Stomach (tissue), 4 donors: ENCODE measurements at regions not wholly inside any gene's neighbourhood (a gene's known extent, or its start where the extent isn't known, plus 50 kb on each side); places are given as distances from the start of the nearest gene placed in this dataset.

Experiments used
- EP300 ChIP-seq: sonication (generic); formaldehyde crosslinking; IDR thresholded peaks from one replicate; pipeline ENCODE4 v1.6.1; 2017; ENCODE audit warnings: antibody characterized with exemption
- POLR2A ChIP-seq, 4 donors: fragments of 450-650 bp; IDR thresholded peaks; one replicate each; pipeline ENCODE4 v1.6.1; 2016; ENCODE audit warnings: antibody characterized with exemption in 4 of 4, control low read depth in 2 of 4, mild to moderate bottlenecking in 1 of 4, moderate library complexity in 1 of 4
- POLR2AphosphoS5 ChIP-seq, 3 donors: sonication (generic); formaldehyde crosslinking; IDR thresholded peaks; one replicate each; pipeline ENCODE4 v1.6.1; 2016; ENCODE audit warnings: antibody characterized with exemption in 3 of 3
- TF ChIP-seq, protein P1 (sequence below), 7 experiments: fragments of 450-650 bp in 4 of 7; fragments of 200-600 bp in 3 of 7; sonication (generic) in 3 of 7; IDR thresholded peaks; one replicate each; pipeline ENCODE4 v1.5.1; 2016 to 2019; ENCODE audit warnings: antibody characterized with exemption in 7 of 7, control low read depth in 2 of 7, mild to moderate bottlenecking in 1 of 7

DNA sequence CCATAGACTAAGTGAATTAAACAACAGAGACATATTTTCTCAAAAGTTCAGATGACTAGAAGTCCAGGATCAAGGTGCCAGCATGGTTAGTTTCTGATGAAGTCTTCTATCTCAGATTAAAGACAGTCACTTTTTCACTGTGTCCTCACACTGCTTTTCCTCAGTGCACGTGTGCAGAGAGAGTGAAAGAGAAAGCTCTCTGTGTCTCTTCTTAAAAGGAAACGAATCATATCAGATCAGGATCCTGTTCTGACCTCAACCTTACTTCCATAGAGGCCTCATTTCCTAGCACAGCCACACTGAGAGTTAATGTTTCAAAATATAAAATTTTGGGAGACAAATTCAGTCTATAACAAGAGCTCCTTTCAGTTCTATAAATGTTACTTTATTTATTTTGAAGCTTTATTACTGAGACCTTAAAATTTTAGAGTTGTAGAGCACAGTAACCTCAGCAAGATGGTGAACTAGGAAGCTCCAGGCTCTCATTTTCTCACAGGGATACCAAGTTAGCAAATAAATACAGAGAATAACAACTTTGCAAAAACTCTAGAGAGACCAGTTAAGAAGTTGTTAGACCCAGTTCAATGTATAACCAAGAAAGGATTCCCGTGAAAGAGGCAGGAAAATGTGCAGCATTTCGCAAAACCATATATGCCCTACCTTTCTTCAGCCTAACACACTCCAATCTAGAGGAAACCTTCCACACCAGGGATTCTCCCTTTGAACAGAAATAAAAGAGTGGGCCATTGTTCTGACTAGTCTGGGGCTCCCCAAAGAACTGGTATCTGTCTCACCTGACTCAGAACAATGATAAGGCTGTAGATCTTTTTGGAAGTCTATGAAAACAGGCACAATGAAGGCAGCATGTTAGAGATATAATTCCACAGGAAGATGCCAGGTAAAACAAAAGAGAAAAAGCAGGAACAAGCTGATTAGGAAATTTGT is 372.2 kb downstream of the MRPL39 start:
- TF ChIP-seq, protein P1, sequence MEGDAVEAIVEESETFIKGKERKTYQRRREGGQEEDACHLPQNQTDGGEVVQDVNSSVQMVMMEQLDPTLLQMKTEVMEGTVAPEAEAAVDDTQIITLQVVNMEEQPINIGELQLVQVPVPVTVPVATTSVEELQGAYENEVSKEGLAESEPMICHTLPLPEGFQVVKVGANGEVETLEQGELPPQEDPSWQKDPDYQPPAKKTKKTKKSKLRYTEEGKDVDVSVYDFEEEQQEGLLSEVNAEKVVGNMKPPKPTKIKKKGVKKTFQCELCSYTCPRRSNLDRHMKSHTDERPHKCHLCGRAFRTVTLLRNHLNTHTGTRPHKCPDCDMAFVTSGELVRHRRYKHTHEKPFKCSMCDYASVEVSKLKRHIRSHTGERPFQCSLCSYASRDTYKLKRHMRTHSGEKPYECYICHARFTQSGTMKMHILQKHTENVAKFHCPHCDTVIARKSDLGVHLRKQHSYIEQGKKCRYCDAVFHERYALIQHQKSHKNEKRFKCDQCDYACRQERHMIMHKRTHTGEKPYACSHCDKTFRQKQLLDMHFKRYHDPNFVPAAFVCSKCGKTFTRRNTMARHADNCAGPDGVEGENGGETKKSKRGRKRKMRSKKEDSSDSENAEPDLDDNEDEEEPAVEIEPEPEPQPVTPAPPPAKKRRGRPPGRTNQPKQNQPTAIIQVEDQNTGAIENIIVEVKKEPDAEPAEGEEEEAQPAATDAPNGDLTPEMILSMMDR (IDR thresholded peaks at IDR 0.05) = no peak
- TF ChIP-seq POLR2AphosphoS5 (IDR thresholded peaks at IDR 0.05) (no peak), POLR2A (IDR thresholded peaks at IDR 0.05) (no peak), EP300 (no peak)
